Panc1 (cell line): ENCODE measurements at regions not wholly inside any gene's neighbourhood (a gene's known extent, or its start where the extent isn't known, plus 50 kb on each side); places are given as distances from the start of the nearest gene placed in this dataset.

Experiments
- ATAC-seq: fragments of 200-7000 bp; cut with Tn5 transposase; 2 replicates; pipeline ENCODE4 v1.9.1; 2020; ENCODE audit warnings: mild to moderate bottlenecking, moderate library complexity
- BruUV-seq: library from RNA; stranded (reverse); fragments of 400-500 nt; replicated peaks from 2 replicates; lab custom pipeline; 2021; lab: Mats Ljungman, UMichigan
- CTCF ChIA-PET: fragments of 300-600 bp; sonication (Branson Sonifier 250); formaldehyde crosslinking; loops from one replicate; lab custom pipeline; 2022; ENCODE audit warnings: antibody characterized with exemption; lab: Charles Lee
- POLR2A ChIA-PET: fragments of 300-600 bp; sonication (Branson Sonifier 250); formaldehyde crosslinking; loops from one replicate; lab custom pipeline; 2022; ENCODE audit warnings: antibody characterized with exemption; lab: Charles Lee
- DNase-seq: peaks from one replicate; pipeline ENCODE4 v3.0.0-alpha.2; 2010; ENCODE audit warnings: low read depth, low spot score
- H3K27ac ChIP-seq: 2 replicates; pipeline ENCODE4 v1.5.1; 2011; ENCODE audit warnings: mild to moderate bottlenecking, low read length, inconsistent platforms
- H3K27me3 ChIP-seq: fragments of 200-500 bp; sonication (Bioruptor generic); 2 replicates; pipeline ENCODE4 v1.6.0; 2014; ENCODE audit warnings: low read length, inconsistent platforms; ENCODE audit not compliant: control insufficient read depth, insufficient read depth
- H3K36me3 ChIP-seq: fragments of 200-500 bp; sonication (Bioruptor generic); 2 replicates; pipeline ENCODE4 v1.5.1; 2014; ENCODE audit warnings: inconsistent platforms, mild to moderate bottlenecking, low read length, moderate library complexity; ENCODE audit not compliant: control insufficient read depth, insufficient read depth
- H3K4me1 ChIP-seq: 2 replicates; pipeline ENCODE4 v1.5.1; 2011; ENCODE audit warnings: inconsistent platforms, mild to moderate bottlenecking, low read length, moderate library complexity; ENCODE audit not compliant: control insufficient read depth, insufficient read depth
- H3K4me3 ChIP-seq, 2 experiments: 2 replicates each; pipeline ENCODE4 v1.5.1; 2011 to 2012; ENCODE audit warnings: low read depth in 2 of 2, low read length in 2 of 2, mild to moderate bottlenecking in 2 of 2, inconsistent platforms in 1 of 2, moderate library complexity in 1 of 2
- H3K9me3 ChIP-seq: fragments of 200-500 bp; sonication (Bioruptor generic); 2 replicates; pipeline ENCODE4 v1.5.1; 2014; ENCODE audit warnings: low read depth, mild to moderate bottlenecking, inconsistent platforms, low read length, moderate library complexity; ENCODE audit not compliant: control insufficient read depth, insufficient read depth
- CTCF ChIP-seq: fragments of 450-650 bp; IDR thresholded peaks from 2 replicates; pipeline ENCODE4 v1.5.1; 2017; ENCODE audit warnings: mild to moderate bottlenecking
- POLR2AphosphoS5 ChIP-seq: IDR thresholded peaks from 2 replicates; pipeline ENCODE4 v1.6.1; 2012; ENCODE audit warnings: mild to moderate bottlenecking, low read depth, low read length, moderate library complexity
- REST ChIP-seq, 2 experiments: IDR thresholded peaks; 2 replicates each; pipeline ENCODE4 v1.6.1; 2011 to 2012; ENCODE audit warnings: low read depth in 2 of 2, control low read depth in 1 of 2, low read length in 1 of 2, mild to moderate bottlenecking in 1 of 2, moderate library complexity in 1 of 2; ENCODE audit not compliant: insufficient read depth in 1 of 2
- SIN3A ChIP-seq: IDR thresholded peaks from 2 replicates; pipeline ENCODE4 v1.6.1; 2012; ENCODE audit warnings: low read depth, mild to moderate bottlenecking, low read length, moderate library complexity, borderline replicate concordance; ENCODE audit not compliant: insufficient read depth
- TCF7L2 ChIP-seq: IDR thresholded peaks from 2 replicates; pipeline ENCODE4 v1.6.1; 2011; ENCODE audit warnings: mild to moderate bottlenecking, low read depth, low read length, inconsistent platforms
- in situ Hi-C: cut with HindIII; loops from 2 replicates; pipeline ENCODE4 v1.10.0; 2016; ENCODE audit warnings: low sequenced_read_pairs, low pct_unique_long_range_greater_than_20kb
- intact Hi-C: fragments of 100-400 bp; cut with micrococcal nuclease; formaldehyde crosslinking; loops from one replicate; pipeline ENCODE4 v1.10.0; 2022; ENCODE audit not compliant: unreplicated experiment

- in situ Hi-C loops, result no loop called here
- TF ChIP-seq TCF7L2 (no peak), CTCF (no peak), REST (IDR thresholded peaks at IDR 0.05; ENCODE audit: insufficient read depth in 1 of 2, low read depth in 2 of 2, low read length in 1 of 2) (no peak)
- DNase-seq (no peak), ATAC-seq (no peak)
- H3K4me1 ChIP-seq, result no peaks in the 10 kb centered on the region
- no peak overlapping the region for H3K4me3 ChIP-seq
- H3K9me3 ChIP-seq, result no peaks in the 10 kb centered on the region
- H3K27me3 ChIP-seq, result no peaks in the 10 kb centered on the region
- BruUV-seq, result no TSS peak
- H3K36me3 ChIP-seq, result no peaks in the 10 kb centered on the region
- ChIA-PET CTCF (no interaction called here), POLR2A (no interaction called here)
- no peak overlapping the region for H3K27ac ChIP-seq
- intact Hi-C loops, result no loop called here
Observed at GRCh38 chr3:178152988-178153387, 383.2 kb upstream of the KCNMB2 start.

- Histone ChIP-seq H3K27ac (no peak overlapping the region), H3K27me3 (no peaks in the 10 kb centered on the region), H3K36me3 (no peaks in the 10 kb centered on the region), H3K4me3 (no peak overlapping the region), H3K9me3 (no peaks in the 10 kb centered on the region), H3K4me1 (no peaks in the 10 kb centered on the region)
- CTCF ChIA-PET, result no interaction called here
- POLR2A ChIA-PET, result no interaction called here
- in situ Hi-C loops (no loop called here), intact Hi-C loops (no loop called here)
- TF ChIP-seq CTCF, result peak; percentile 49
- TF ChIP-seq POLR2AphosphoS5, result no peak
- no peak for TF ChIP-seq TCF7L2
- DNase-seq, result no peak
- ATAC-seq, result no peak; the same call in 1 of the 2 replicates
- BruUV-seq, result no TSS peak
Observed at GRCh38 chr3:178155521-178155920, 380.7 kb upstream of the KCNMB2 start.

- Histone ChIP-seq H3K4me1 (no peaks in the 10 kb centered on the region), H3K4me3 (no peak overlapping the region), H3K9me3 (no peaks in the 10 kb centered on the region), H3K27ac (no peak overlapping the region), H3K36me3 (no peaks in the 10 kb centered on the region), H3K27me3 (no peaks in the 10 kb centered on the region)
- no TSS peak for BruUV-seq
- CTCF ChIA-PET, result no interaction called here
- POLR2A ChIA-PET, result no interaction called here
- ATAC-seq (no peak), DNase-seq (no peak)
- in situ Hi-C loops, result no loop called here
- intact Hi-C loops, result no loop called here
- TF ChIP-seq REST (IDR thresholded peaks at IDR 0.05; ENCODE audit: insufficient read depth in 1 of 2, low read depth in 2 of 2, low read length in 1 of 2) (no peak), SIN3A (no peak), POLR2AphosphoS5 (no peak), TCF7L2 (no peak), CTCF (no peak)
Observed at GRCh38 chr3:178156301-178156700, 379.9 kb upstream of the KCNMB2 start.
